Activated naive CD4-positive, alpha-beta T cell treated with anti-CD3 and anti-CD28 coated beads, Interleukin-2, amount 50 U/mL, for 16 hours (primary cell): ENCODE measurements at regions not wholly inside any gene's neighbourhood (a gene's known extent, or its start where the extent isn't known, plus 50 kb on each side); places are given as distances from the start of the nearest gene placed in this dataset.

Experiments used
- DNase-seq: peaks from one replicate; pipeline ENCODE4 v3.0.0-alpha.2; 2020

GRCh38 chr9:18404434-18405029 lies 69.4 kb upstream of the ADAMTSL1 start:
- DNase-seq = no peak

DNA sequence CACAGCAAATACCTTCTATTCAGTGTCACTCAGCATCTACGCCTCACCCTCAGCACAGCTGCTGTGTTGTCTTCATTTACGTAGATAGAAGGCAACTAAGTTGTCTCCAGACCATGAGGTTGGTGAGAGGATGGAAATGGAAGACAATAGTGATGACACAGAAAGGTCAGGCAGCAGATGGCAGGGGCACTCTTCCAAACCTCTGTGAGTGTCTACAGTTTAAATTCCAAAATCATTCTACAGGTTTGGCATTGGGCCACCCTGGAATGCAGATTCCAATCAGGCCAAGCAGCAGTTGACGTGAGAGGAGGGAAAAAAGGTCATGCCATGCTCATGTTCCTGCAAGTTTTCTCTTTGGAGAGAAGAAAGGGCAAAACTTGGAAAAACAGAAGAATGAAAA lies 68.7 kb upstream of the ADAMTSL1 start:
- DNase-seq = no peak

- no peak for DNase-seq
Observed at GRCh38 chr9:18410983-18411382, 63.0 kb upstream of the ADAMTSL1 start.

DNA sequence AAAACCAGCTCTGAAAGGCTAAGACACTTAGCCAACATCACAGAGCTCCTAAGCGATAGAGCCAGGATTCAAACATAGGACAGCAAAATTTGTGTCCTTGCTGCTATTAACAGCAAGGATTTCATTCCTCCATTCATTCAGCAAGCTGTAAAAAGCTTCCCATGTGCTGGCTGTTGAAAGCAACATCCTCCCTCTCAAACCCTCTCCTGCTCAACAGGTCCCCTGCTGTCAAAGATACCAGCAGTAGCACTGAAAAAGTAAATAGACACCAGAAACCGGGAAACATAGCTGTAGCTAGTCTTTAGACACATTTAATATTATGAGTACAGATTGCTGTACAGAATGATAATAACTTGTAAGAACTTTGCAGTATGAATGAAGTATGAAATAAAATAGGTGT lies 52.6 kb upstream of the ADAMTSL1 start:
- no peak for DNase-seq

- no peak for DNase-seq
Observed at GRCh38 chr9:18422296-18423036, 51.5 kb upstream of the ADAMTSL1 start.

DNA sequence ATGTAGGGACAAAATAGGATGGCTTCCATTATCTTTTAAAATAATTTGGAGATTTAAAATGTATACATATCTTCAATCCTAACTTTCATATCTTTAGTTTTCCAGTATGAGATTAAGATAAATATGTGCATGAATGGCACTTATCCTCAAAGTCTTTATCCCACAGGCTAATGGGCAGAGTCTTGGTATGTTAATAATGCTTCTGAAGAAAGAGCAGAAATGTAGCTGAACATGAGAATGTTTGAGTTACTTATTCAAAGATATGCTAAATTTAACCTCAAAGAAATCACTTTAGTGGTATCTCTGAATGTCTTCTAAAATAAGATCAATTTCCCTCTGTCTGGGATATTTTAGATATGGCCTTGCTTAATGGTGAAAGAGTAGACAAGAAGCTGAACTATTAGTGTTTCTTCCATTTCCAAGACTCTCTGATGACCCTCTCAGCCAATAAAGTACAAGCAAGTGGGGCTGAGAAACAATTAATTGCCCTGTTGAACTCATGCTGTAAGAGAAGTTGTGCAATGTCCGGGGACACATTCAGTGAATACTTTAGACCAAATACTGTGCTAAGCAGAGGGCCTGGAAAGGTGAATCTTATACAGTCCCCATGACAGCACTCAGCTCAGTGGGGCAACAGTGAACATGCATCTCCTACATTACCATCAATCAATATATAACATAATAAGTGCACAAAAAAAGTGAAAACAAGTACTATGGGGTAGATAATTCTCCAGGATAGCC lies 50.0 kb upstream of the ADAMTSL1 start:
- DNase-seq = no peak
